ENCODE measurements at regions not wholly inside any gene's neighbourhood (a gene's known extent, or its start where the extent isn't known, plus 50 kb on each side); places are given as distances from the start of the nearest gene placed in this dataset.

GRCh38 chr2:187847245-187848208 lies 293.3 kb upstream of the TFPI start:
- no peak for DNase-seq (ENCODE audit: low read depth in 4 of 6, low spot score in 6 of 6)
- Histone ChIP-seq H3K27ac (ENCODE audit: low read depth, low read length) (no peak overlapping the region), H3K4me3 (ENCODE audit: low read depth, low read length) (no peak overlapping the region), H3K27me3 (ENCODE audit: control insufficient read depth, insufficient read depth, low read length) (no peaks in the 10 kb centered on the region), H3K9me3 (ENCODE audit: control insufficient read depth, insufficient read depth, low read length) (no peaks in the 10 kb centered on the region), H3K36me3 (ENCODE audit: control insufficient read depth, insufficient read depth, low read length) (no peaks in the 10 kb centered on the region), H3K4me1 (ENCODE audit: control insufficient read depth, insufficient read depth, low read length) (no peaks in the 10 kb centered on the region)
- WGBS (ENCODE audit: insufficient coverage): 88% methylated on average over 1 of the region's 1 CpG

DNA sequence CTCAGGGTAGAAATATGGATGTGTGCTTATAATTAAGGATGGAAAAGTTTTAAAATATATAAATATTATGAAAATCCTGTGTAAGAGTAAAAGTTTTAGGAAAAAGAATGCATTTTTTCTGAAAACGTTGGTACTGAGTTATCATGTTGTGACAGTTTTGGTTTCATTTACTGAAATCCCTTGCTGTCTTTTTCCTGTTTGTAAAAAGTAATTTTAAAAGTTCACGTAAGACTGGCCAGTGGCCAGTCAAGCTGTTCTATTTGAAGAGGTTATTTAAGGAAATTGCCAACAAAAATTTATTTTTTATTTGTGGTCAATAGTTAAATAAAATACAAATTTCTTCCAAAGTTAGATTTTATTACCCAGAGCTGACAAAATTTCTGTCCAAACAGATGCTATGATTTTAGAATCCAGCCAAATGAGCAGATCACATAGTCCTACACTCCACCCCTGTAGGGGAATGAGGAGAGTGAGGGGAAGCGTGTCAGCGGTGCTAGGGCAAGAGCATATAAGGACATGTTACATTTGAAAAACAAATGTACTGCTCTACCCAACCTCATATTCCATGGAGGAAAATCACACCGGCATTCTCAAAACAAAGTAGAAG lies 297.8 kb upstream of the TFPI start:
- Histone ChIP-seq H3K27me3 (ENCODE audit: control insufficient read depth, insufficient read depth, low read length) (no peaks in the 10 kb centered on the region), H3K9me3 (ENCODE audit: control insufficient read depth, insufficient read depth, low read length) (no peaks in the 10 kb centered on the region), H3K27ac (ENCODE audit: low read depth, low read length) (no peak overlapping the region), H3K4me1 (ENCODE audit: control insufficient read depth, insufficient read depth, low read length) (no peaks in the 10 kb centered on the region), H3K36me3 (ENCODE audit: control insufficient read depth, insufficient read depth, low read length) (no peaks in the 10 kb centered on the region), H3K4me3 (ENCODE audit: low read depth, low read length) (no peak overlapping the region)
- DNase-seq (ENCODE audit: low read depth in 4 of 6, low spot score in 6 of 6): no peak
- 100% methylated on average over 1 of the region's 5 CpGs for WGBS (ENCODE audit: insufficient coverage)

DNA sequence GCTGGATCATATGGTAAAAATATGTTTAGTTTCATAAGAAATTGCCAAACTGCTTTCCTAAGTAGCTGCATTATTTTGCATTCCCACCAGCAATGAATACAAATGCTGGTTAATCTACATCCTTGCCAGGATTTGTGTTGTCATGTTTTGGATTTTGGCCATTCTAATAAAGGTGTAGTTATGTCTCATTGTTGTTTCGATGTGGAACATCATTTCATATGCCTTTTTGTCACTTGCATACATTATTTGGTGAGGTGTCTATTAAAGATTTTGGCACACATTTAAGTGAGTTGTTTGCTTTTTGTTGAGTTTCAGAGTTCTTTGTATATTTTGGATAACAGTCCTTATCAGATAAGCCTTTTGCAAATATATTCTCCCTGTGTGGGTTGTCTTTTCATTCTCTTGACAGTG lies 299.2 kb upstream of the TFPI start:
- H3K4me3 ChIP-seq (ENCODE audit: low read depth, low read length): no peak overlapping the region
- no CpG with 5 or more reads among the region's 1 CpG for WGBS (ENCODE audit: insufficient coverage)
- no peaks in the 10 kb centered on the region for H3K9me3 ChIP-seq (ENCODE audit: control insufficient read depth, insufficient read depth, low read length)
- no peaks in the 10 kb centered on the region for H3K4me1 ChIP-seq (ENCODE audit: control insufficient read depth, insufficient read depth, low read length)
- no peak for DNase-seq (ENCODE audit: low read depth in 4 of 6, low spot score in 6 of 6)
- no peaks in the 10 kb centered on the region for H3K27me3 ChIP-seq (ENCODE audit: control insufficient read depth, insufficient read depth, low read length)
- H3K27ac ChIP-seq (ENCODE audit: low read depth, low read length): no peak overlapping the region
- no peaks in the 10 kb centered on the region for H3K36me3 ChIP-seq (ENCODE audit: control insufficient read depth, insufficient read depth, low read length)

DNA sequence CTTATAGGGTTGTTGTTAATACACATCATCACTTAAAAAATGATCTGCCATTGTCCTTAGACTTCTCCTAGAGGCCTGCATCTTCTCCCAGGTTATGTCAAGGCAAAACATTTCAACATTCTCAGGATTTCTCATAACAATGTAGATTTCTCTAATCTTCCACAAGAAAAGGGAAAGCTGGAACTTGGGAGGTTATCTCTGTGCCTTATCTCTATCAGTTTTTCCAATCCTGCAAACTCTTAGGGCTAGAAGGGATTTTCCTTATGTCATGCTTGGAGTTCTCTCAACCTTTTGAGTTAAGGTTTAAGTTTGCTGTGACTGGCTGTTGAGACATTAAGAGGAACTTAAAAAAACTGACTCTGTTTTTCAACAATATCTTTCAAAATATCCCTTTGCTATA lies 300.6 kb upstream of the TFPI start:
- Histone ChIP-seq H3K4me3 (ENCODE audit: low read depth, low read length) (no peak overlapping the region), H3K27ac (ENCODE audit: low read depth, low read length) (no peak overlapping the region), H3K4me1 (ENCODE audit: control insufficient read depth, insufficient read depth, low read length) (no peaks in the 10 kb centered on the region), H3K9me3 (ENCODE audit: control insufficient read depth, insufficient read depth, low read length) (no peaks in the 10 kb centered on the region), H3K27me3 (ENCODE audit: control insufficient read depth, insufficient read depth, low read length) (no peaks in the 10 kb centered on the region), H3K36me3 (ENCODE audit: control insufficient read depth, insufficient read depth, low read length) (no peaks in the 10 kb centered on the region)
- no peak for DNase-seq (ENCODE audit: low read depth in 4 of 6, low spot score in 6 of 6)

GRCh38 chr2:187855689-187856088 lies 301.5 kb upstream of the TFPI start:
- Histone ChIP-seq H3K4me1 (ENCODE audit: control insufficient read depth, insufficient read depth, low read length) (no peaks in the 10 kb centered on the region), H3K9me3 (ENCODE audit: control insufficient read depth, insufficient read depth, low read length) (no peaks in the 10 kb centered on the region), H3K4me3 (ENCODE audit: low read depth, low read length) (no peak overlapping the region), H3K27ac (ENCODE audit: low read depth, low read length) (no peak overlapping the region), H3K36me3 (ENCODE audit: control insufficient read depth, insufficient read depth, low read length) (no peaks in the 10 kb centered on the region), H3K27me3 (ENCODE audit: control insufficient read depth, insufficient read depth, low read length) (no peaks in the 10 kb centered on the region)
- no peak for DNase-seq (ENCODE audit: low read depth in 4 of 6, low spot score in 6 of 6)
- 100% methylated on average over 2 of the region's 5 CpGs for WGBS (ENCODE audit: insufficient coverage)

DNA sequence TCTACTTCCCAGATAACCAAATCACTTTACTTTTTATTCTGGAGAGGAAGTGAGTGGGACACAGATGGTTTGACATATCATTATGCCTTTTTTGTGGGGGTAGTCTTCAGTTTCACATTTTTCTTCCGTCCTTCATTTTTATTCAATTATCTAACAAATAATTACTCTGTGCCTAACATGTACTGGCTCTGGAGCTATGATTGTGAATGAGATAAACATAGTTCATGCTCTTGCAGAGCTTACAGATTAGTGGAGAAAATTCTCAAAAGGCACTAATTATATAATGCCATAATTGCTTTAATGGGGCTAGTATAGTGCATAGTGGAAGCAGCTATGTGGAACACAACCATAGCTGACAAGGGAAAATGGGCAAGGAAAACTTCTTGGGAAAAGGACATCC lies 303.6 kb upstream of the TFPI start:
- no peak for DNase-seq (ENCODE audit: low read depth in 4 of 6, low spot score in 6 of 6)
- Histone ChIP-seq H3K4me1 (ENCODE audit: control insufficient read depth, insufficient read depth, low read length) (no peaks in the 10 kb centered on the region), H3K4me3 (ENCODE audit: low read depth, low read length) (no peak overlapping the region), H3K27me3 (ENCODE audit: control insufficient read depth, insufficient read depth, low read length) (no peaks in the 10 kb centered on the region), H3K36me3 (ENCODE audit: control insufficient read depth, insufficient read depth, low read length) (no peaks in the 10 kb centered on the region), H3K27ac (ENCODE audit: low read depth, low read length) (no peak overlapping the region), H3K9me3 (ENCODE audit: control insufficient read depth, insufficient read depth, low read length) (no peaks in the 10 kb centered on the region)
- no CpG with 5 or more reads among the region's 1 CpG for WGBS (ENCODE audit: insufficient coverage)

DNA sequence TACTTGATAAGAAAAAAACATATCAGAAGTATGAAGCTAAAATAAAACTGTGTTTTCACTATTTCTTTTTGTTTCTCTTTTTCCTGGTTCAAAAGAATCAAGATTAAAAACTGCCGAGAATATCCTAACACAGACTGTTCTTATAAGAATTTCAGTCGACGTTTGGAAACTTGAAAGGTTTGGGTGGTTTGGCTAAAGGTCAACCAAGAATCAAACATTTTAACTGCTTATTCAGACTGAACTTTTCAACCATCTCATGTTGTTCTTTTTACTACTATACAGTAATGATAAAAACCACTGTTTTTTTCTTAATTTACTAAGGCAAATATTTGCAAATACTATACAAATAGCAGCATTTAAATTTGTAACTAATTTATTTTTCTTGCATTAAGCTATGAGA lies 308.5 kb upstream of the TFPI start:
- Histone ChIP-seq H3K4me3 (ENCODE audit: low read depth, low read length) (no peak overlapping the region), H3K4me1 (ENCODE audit: control insufficient read depth, insufficient read depth, low read length) (no peaks in the 10 kb centered on the region), H3K36me3 (ENCODE audit: control insufficient read depth, insufficient read depth, low read length) (no peaks in the 10 kb centered on the region), H3K9me3 (ENCODE audit: control insufficient read depth, insufficient read depth, low read length) (peaks cover 2% of the 10 kb centered on the region), H3K27me3 (ENCODE audit: control insufficient read depth, insufficient read depth, low read length) (no peaks in the 10 kb centered on the region), H3K27ac (ENCODE audit: low read depth, low read length) (no peak overlapping the region)
- WGBS (ENCODE audit: insufficient coverage): no CpG with 5 or more reads among the region's 3 CpGs
- no peak for DNase-seq (ENCODE audit: low read depth in 4 of 6, low spot score in 6 of 6)

GRCh38 chr2:187865025-187865424 lies 310.8 kb upstream of the TFPI start:
- WGBS (ENCODE audit: insufficient coverage): 94% methylated on average over 4 of the region's 4 CpGs
- H3K27ac ChIP-seq (ENCODE audit: low read depth, low read length): no peak overlapping the region
- no peaks in the 10 kb centered on the region for H3K36me3 ChIP-seq (ENCODE audit: control insufficient read depth, insufficient read depth, low read length)
- H3K9me3 ChIP-seq (ENCODE audit: control insufficient read depth, insufficient read depth, low read length): peaks cover 2% of the 10 kb centered on the region
- H3K4me1 ChIP-seq (ENCODE audit: control insufficient read depth, insufficient read depth, low read length): no peaks in the 10 kb centered on the region
- H3K4me3 ChIP-seq (ENCODE audit: low read depth, low read length): no peak overlapping the region
- DNase-seq (ENCODE audit: low read depth in 4 of 6, low spot score in 6 of 6): no peak
- no peaks in the 10 kb centered on the region for H3K27me3 ChIP-seq (ENCODE audit: control insufficient read depth, insufficient read depth, low read length)

GRCh38 chr2:187867165-187867564 lies 312.9 kb upstream of the TFPI start:
- DNase-seq (ENCODE audit: low read depth in 4 of 6, low spot score in 6 of 6): no peak
- H3K27me3 ChIP-seq (ENCODE audit: control insufficient read depth, insufficient read depth, low read length): no peaks in the 10 kb centered on the region
- H3K27ac ChIP-seq (ENCODE audit: low read depth, low read length): no peak overlapping the region
- H3K36me3 ChIP-seq (ENCODE audit: control insufficient read depth, insufficient read depth, low read length): no peaks in the 10 kb centered on the region
- no peak overlapping the region for H3K4me3 ChIP-seq (ENCODE audit: low read depth, low read length)
- peaks cover 2% of the 10 kb centered on the region for H3K9me3 ChIP-seq (ENCODE audit: control insufficient read depth, insufficient read depth, low read length)
- no peaks in the 10 kb centered on the region for H3K4me1 ChIP-seq (ENCODE audit: control insufficient read depth, insufficient read depth, low read length)
- WGBS (ENCODE audit: insufficient coverage): 92% methylated on average over 8 of the region's 8 CpGs

DNA sequence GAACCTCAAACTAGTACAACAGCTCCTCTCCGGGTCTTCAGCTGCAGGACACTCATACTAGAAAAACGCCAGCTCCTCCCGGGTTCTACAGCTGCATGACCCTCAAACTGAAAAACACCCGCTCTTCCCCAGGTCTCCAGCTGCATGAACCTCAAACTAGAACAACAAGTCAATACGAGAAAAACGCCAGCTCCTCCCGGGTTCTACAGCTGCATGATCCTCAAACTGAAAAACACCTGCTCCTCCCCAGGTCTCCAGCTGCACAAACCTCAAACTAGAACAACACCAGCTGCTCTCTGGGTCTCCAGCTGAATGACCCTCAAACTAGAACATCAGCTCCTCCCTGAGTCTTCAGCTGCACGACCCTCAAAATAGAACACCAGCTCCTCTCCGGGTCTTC lies 315.0 kb upstream of the TFPI start:
- no peak for DNase-seq (ENCODE audit: low read depth in 4 of 6, low spot score in 6 of 6)
- H3K27ac ChIP-seq (ENCODE audit: low read depth, low read length): no peak overlapping the region
- H3K36me3 ChIP-seq (ENCODE audit: control insufficient read depth, insufficient read depth, low read length): no peaks in the 10 kb centered on the region
- WGBS (ENCODE audit: insufficient coverage): 82% methylated on average over 9 of the region's 9 CpGs
- no peaks in the 10 kb centered on the region for H3K4me1 ChIP-seq (ENCODE audit: control insufficient read depth, insufficient read depth, low read length)
- H3K4me3 ChIP-seq (ENCODE audit: low read depth, low read length): no peak overlapping the region
- H3K9me3 ChIP-seq (ENCODE audit: control insufficient read depth, insufficient read depth, low read length): peaks cover 2% of the 10 kb centered on the region
- H3K27me3 ChIP-seq (ENCODE audit: control insufficient read depth, insufficient read depth, low read length): no peaks in the 10 kb centered on the region

Data from spinal cord (tissue), 9 donors.